Mammary epithelial cell (primary cell): ENCODE measurements at regions not wholly inside any gene's neighbourhood (a gene's known extent, or its start where the extent isn't known, plus 50 kb on each side); places are given as distances from the start of the nearest gene placed in this dataset.

Source experiments
- EZH2 ChIP-seq: IDR thresholded peaks from 2 replicates; pipeline ENCODE4 v1.6.1; 2012; ENCODE audit warnings: low read length, inconsistent platforms, borderline replicate concordance
- TF ChIP-seq, protein P1 (sequence below), 2 donors: IDR thresholded peaks in 1 of 2; conservative IDR thresholded peaks in 1 of 2; 2 replicates each; pipeline ENCODE4 v1.5.1; 2011 to 2012; ENCODE audit warnings: inconsistent platforms in 2 of 2, low read length in 2 of 2, mild to moderate bottlenecking in 2 of 2, control low read depth in 1 of 2, low read depth in 1 of 2; ENCODE audit not compliant: insufficient read depth in 1 of 2; ENCODE audit errors: extremely low read depth in 1 of 2

- TF ChIP-seq, protein P1, sequence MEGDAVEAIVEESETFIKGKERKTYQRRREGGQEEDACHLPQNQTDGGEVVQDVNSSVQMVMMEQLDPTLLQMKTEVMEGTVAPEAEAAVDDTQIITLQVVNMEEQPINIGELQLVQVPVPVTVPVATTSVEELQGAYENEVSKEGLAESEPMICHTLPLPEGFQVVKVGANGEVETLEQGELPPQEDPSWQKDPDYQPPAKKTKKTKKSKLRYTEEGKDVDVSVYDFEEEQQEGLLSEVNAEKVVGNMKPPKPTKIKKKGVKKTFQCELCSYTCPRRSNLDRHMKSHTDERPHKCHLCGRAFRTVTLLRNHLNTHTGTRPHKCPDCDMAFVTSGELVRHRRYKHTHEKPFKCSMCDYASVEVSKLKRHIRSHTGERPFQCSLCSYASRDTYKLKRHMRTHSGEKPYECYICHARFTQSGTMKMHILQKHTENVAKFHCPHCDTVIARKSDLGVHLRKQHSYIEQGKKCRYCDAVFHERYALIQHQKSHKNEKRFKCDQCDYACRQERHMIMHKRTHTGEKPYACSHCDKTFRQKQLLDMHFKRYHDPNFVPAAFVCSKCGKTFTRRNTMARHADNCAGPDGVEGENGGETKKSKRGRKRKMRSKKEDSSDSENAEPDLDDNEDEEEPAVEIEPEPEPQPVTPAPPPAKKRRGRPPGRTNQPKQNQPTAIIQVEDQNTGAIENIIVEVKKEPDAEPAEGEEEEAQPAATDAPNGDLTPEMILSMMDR (conservative IDR thresholded peaks at IDR 0.05 in 1 of 2, IDR thresholded peaks at IDR 0.05 in 1 of 2; ENCODE audit: extremely low read depth in 1 of 2, insufficient read depth in 1 of 2, low read depth in 1 of 2, low read length in 2 of 2), result no peak
- no peak for TF ChIP-seq EZH2
Observed at GRCh38 chr9:107410420-107410819, 79.1 kb downstream of the KLF4 start.
